Dedifferentiated amniotic fluid mesenchymal stem cell (primary cell): ENCODE measurements at regions not wholly inside any gene's neighbourhood (a gene's known extent, or its start where the extent isn't known, plus 50 kb on each side); places are given as distances from the start of the nearest gene placed in this dataset.

Experiments used
- DNase-seq: peaks from one replicate; pipeline ENCODE4 v3.0.0-alpha.2; 2016; ENCODE audit errors: extremely low spot score

- no peak for DNase-seq
These were observed 322.2 kb downstream of the SHANK2 start for GRCh38 chr11:70930215-70930614.

DNA sequence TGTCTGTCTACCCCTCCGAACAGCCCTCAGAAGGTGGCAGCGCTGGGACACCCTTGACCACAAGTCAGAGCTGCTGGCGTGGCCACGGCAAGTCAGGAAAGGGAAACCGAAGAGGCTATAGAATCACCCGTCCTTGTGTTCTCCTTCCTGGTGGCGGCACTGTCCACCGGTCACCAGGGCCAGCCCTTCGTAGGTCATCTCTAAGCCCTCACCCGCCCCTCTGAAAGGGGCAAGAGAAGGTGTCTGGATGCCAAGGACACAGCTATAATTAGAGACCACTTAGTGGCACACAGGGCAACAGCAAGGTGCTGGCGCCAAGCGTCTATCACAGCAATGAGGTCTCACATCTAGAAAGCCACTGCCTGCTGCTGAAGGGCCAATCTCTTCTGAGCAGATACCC lies 320.9 kb downstream of the SHANK2 start:
- no peak for DNase-seq

DNA sequence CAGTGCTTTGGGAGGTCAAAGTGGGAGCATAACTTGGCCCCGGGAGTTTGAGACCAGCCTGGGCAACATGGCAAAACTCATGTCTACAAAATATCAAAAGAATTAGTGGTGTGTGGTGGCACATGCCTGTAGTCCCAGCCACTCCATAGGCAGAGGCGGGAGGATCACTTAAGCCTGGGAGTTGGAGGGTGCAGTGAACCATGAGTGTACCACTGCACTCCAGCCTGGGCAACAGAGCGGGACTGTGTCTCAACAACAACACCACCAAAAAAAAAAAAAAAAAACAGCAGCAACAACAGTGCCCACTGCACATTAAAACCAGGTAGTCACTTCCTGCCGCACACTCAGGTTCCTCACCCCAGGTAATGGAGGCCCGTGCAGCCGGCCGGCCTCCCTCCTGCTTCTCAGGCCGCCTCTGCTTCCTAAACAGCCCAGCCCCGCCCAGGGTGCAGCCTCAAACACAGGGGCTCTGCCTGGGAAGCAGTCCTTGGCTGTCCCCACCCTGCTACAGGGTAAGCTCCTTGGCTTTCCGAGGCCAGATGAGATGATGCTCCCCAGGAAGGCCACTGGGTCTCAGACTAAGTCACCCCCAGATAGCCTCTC lies 318.3 kb downstream of the SHANK2 start:
- DNase-seq = no peak

GRCh38 chr11:70935006-70935768 lies 317.2 kb downstream of the SHANK2 start:
- no peak for DNase-seq

GRCh38 chr11:70942593-70942992 lies 309.8 kb downstream of the SHANK2 start:
- DNase-seq = no peak

GRCh38 chr11:70944141-70944540 lies 308.2 kb downstream of the SHANK2 start:
- no peak for DNase-seq

GRCh38 chr11:70944636-70945035 lies 307.7 kb downstream of the SHANK2 start:
- DNase-seq = no peak

- no peak for DNase-seq
These were observed 304.0 kb downstream of the SHANK2 start for GRCh38 chr11:70948398-70948797.

- no peak for DNase-seq
These were observed 303.4 kb downstream of the SHANK2 start for GRCh38 chr11:70948855-70949531.

- no peak for DNase-seq
These were observed 301.1 kb downstream of the SHANK2 start for GRCh38 chr11:70951139-70951804.

- no peak for DNase-seq
These were observed 300.2 kb downstream of the SHANK2 start for GRCh38 chr11:70952191-70952590.

DNA sequence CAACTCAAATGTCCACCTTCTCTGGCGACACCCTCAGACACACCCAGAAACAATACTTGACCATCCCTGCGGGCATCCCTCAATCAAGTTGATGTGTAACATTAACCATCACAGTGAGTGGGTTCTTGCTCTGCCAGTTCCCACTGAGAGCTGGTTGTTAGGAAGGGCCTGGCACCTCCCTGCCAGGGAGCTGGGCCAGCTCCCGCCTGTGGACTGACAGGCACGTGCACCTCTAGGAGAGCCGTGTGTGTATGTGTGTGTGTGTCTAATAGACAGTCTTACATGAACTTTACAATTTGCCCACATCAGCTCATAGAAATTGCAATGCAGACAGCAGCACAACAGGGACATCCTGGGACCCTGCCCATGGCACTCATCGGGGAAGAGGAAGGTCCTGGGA lies 298.7 kb downstream of the SHANK2 start:
- DNase-seq = no peak

DNA sequence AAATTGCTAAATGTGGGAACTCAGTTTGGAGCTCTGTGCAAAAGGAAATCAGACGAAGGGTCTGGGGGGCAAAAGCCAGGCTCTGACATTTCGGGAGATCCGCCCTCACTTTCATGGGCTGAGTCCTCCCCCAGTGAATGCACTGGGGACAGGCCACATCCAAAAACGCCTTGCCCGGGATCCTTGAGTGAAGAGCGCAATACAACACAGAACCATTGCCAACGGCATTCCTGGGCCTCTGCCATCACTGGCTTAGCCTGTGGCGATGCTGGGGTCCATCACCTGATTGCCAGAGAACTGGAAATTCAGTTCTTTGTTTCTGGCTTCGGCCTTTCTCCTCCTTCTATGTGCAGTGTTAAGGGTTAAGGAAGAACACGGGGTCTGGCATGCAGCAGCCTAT lies 297.9 kb downstream of the SHANK2 start:
- no peak for DNase-seq
